ENCODE measurements at regions not wholly inside any gene's neighbourhood (a gene's known extent, or its start where the extent isn't known, plus 50 kb on each side); places are given as distances from the start of the nearest gene placed in this dataset.
A peak's percentile ranks its signal among the peaks of the same experiment; 100 is the strongest.
"Not testable (repeated sequence)": the region's sequence is repeated elsewhere in the genome, so short reads cannot be mapped to it uniquely, and the experiment has no call there.

DNA sequence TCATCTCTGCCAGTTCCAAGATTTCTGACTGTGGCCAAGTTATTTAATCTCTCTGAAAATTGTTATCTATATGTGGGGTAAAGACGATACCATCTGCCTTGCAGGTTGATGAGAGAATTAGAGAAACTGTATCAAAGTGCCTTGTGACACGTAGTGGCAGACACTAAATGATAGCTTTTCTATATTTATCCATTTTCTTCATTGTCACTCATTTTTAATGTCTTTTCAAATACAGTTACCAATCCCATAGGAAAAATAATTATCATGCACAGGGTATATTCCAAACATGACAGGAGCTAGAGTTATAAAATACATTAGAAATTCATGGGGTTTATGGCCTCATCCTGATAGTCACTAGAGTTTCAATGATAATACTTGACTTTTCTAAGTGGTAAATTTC lies 95.6 kb upstream of the NOL4 start:
- TF ChIP-seq, protein P1, sequence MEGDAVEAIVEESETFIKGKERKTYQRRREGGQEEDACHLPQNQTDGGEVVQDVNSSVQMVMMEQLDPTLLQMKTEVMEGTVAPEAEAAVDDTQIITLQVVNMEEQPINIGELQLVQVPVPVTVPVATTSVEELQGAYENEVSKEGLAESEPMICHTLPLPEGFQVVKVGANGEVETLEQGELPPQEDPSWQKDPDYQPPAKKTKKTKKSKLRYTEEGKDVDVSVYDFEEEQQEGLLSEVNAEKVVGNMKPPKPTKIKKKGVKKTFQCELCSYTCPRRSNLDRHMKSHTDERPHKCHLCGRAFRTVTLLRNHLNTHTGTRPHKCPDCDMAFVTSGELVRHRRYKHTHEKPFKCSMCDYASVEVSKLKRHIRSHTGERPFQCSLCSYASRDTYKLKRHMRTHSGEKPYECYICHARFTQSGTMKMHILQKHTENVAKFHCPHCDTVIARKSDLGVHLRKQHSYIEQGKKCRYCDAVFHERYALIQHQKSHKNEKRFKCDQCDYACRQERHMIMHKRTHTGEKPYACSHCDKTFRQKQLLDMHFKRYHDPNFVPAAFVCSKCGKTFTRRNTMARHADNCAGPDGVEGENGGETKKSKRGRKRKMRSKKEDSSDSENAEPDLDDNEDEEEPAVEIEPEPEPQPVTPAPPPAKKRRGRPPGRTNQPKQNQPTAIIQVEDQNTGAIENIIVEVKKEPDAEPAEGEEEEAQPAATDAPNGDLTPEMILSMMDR (IDR thresholded peaks at IDR 0.05; ENCODE audit: insufficient read depth, low read length, poor library complexity, severe bottlenecking), result no peak
- Histone ChIP-seq H3K36me3 (ENCODE audit: control insufficient read depth, insufficient read depth, low read length) (no peaks in the 10 kb centered on the region), H3K4me3 (ENCODE audit: low read depth, low read length) (no peak overlapping the region), H3K27me3 (ENCODE audit: control insufficient read depth, insufficient read depth, low read length) (no peaks in the 10 kb centered on the region)
- DNase-seq (ENCODE audit: low read depth), result no peak

DNA sequence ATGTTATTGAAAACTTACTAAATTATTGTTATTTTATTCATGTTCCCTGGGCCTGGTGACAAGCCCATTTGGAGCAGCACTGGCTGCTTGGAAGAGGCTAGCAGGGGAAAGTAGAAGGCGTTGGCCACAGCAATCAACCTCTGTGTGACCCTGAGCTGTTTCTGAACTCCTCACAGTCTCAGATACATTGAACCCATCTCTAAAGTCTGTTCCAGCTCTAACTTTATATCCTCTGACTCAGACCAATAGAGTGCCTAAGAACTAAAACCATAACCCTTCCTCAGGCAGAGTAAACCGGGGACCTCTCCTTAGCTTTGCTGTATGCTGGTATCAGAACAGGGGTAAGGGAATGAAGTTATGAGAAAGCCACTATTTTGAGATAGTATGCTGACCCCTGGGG lies 96.4 kb upstream of the NOL4 start:
- TF ChIP-seq, protein P1 (IDR thresholded peaks at IDR 0.05; ENCODE audit: insufficient read depth, low read length, poor library complexity, severe bottlenecking), result no peak
- no peak for DNase-seq (ENCODE audit: low read depth)
- H3K27me3 ChIP-seq (ENCODE audit: control insufficient read depth, insufficient read depth, low read length), result no peaks in the 10 kb centered on the region
- H3K36me3 ChIP-seq (ENCODE audit: control insufficient read depth, insufficient read depth, low read length), result no peaks in the 10 kb centered on the region
- no peak overlapping the region for H3K4me3 ChIP-seq (ENCODE audit: low read depth, low read length)

DNA sequence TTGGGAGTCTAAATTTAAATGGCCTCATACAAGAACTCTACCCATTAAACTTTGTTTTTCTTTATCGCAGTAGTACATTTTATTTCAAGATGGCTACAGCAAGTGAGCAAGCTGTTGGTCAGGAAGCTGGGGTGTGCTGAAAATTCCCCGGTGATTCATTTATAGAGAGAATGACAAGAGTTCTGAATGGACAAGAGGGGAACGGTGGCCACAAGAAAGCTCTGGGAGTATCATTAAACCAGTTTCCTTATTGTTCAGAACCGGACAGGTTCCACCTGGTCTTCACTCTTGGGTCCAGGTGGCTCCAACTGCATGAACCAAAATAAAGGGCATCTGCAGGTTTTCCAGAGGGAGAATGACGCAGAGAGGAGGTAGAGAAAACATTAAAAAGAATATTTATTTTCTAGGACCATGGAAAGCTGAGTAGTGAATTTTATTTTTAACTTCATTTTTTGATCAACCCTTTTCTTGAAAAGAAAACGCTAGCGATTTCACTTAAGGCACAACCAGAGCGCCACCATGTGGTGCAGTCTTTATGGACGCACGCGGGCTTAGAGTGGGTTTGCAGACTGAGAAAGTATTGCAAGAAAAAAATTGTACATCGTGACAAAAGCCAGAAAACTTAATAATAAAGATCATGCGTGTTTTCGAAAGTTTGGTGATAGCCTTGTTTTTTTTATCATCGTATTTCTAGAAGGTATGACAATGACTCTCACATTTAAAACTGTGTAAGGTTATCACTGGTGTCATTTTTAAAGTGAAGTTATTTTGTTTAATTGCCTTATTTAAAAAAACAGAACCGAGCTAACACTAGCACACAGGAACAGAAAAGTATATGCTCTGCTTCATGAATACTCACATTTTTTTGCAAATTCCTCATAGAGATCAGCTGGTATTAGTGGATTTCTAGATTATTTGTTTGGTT lies 97.9 kb upstream of the NOL4 start:
- peak; percentile 14 for DNase-seq (ENCODE audit: low read depth)
- H3K27me3 ChIP-seq (ENCODE audit: control insufficient read depth, insufficient read depth, low read length), result no peaks in the 10 kb centered on the region
- TF ChIP-seq, protein P1 (IDR thresholded peaks at IDR 0.05; ENCODE audit: insufficient read depth, low read length, poor library complexity, severe bottlenecking), result peak; percentile 88
- no peak overlapping the region for H3K4me3 ChIP-seq (ENCODE audit: low read depth, low read length)
- H3K36me3 ChIP-seq (ENCODE audit: control insufficient read depth, insufficient read depth, low read length), result no peaks in the 10 kb centered on the region

DNA sequence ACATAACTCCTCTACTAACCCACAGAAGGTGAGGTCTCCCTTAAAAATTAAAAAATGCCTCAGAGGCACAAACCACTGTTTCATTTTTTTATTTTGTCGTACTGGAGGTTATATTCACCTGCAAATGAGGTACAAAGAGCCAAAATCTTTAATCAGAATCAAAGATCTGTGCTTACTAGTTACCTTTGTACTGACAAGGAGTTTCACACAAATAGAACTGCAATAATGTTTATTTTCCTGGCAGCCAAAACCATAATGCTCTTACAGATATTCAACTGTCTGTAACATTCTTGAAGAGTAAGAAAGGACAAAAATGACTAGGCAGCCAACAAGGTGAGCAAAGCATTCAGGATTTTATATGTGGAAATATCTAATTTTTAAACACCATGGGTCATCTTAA lies 105.1 kb upstream of the NOL4 start:
- no peak for DNase-seq (ENCODE audit: low read depth)
- Histone ChIP-seq H3K27me3 (ENCODE audit: control insufficient read depth, insufficient read depth, low read length) (no peaks in the 10 kb centered on the region), H3K4me3 (ENCODE audit: low read depth, low read length) (no peak overlapping the region), H3K36me3 (ENCODE audit: control insufficient read depth, insufficient read depth, low read length) (no peaks in the 10 kb centered on the region)
- TF ChIP-seq, protein P1 (IDR thresholded peaks at IDR 0.05; ENCODE audit: insufficient read depth, low read length, poor library complexity, severe bottlenecking), result no peak

DNA sequence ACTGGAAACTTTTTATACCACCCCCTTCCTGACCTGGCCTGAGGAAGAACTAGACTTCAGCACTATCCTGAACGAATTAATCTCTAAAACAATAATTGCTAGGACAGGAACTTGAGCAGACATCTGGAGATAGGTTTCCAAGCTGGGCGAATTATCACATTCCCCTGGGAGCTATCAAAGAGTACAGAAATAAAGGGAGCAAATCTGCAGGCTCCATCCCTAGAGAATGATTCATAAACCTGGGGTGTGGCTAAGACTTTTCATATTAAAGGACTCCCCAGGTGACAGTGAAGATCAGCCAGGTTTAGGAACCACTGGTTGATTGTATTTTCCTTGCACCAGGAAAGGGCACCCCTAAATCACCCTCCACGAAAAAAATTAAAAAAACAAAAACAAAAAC lies 105.6 kb upstream of the NOL4 start:
- Histone ChIP-seq H3K27me3 (ENCODE audit: control insufficient read depth, insufficient read depth, low read length) (no peaks in the 10 kb centered on the region), H3K4me3 (ENCODE audit: low read depth, low read length) (no peak overlapping the region), H3K36me3 (ENCODE audit: control insufficient read depth, insufficient read depth, low read length) (no peaks in the 10 kb centered on the region)
- TF ChIP-seq, protein P1 (IDR thresholded peaks at IDR 0.05; ENCODE audit: insufficient read depth, low read length, poor library complexity, severe bottlenecking), result no peak
- DNase-seq (ENCODE audit: low read depth), result no peak

DNA sequence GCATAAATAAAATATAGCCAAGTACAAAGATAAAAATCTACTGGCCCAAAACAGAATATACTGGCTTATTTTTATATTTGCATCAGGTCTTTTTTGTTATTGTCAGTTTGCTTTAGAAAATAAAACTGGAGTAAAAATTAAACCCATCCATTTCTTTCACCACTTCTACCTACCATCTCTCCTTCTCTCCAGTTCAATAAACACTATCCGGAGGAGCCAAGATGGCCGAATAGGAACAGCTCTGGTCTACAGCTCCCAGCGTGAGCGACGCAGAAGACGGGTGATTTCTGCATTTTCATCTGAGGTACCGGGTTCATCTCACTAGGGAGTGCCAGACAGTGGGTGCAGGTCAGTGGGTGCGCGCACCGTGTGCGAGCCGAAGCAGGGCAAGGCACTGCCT lies 106.2 kb upstream of the NOL4 start:
- DNase-seq (ENCODE audit: low read depth); H3K4me3 ChIP-seq (ENCODE audit: low read depth, low read length); H3K36me3 ChIP-seq (ENCODE audit: control insufficient read depth, insufficient read depth, low read length); H3K27me3 ChIP-seq (ENCODE audit: control insufficient read depth, insufficient read depth, low read length): not testable (repeated sequence)

DNA sequence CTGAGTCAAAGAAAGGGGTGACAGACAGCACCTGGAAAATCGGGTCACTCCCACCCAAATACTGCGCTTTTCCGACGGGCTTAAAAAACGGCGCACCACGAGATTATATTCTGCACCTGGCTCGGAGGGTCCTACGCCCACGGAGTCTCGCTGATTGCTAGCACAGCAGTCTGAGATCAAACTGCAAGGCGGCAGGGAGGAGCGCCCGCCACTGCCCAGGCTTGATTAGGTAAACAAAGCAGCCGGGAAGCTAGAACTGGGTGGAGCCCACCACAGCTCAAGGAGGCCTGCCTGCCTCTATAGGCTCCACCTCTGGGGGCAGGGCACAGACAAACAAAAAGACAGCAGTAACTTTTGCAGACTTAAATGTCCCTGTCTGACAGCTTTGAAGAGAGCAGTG lies 106.6 kb upstream of the NOL4 start:
- not testable (repeated sequence) for DNase-seq (ENCODE audit: low read depth); H3K36me3 ChIP-seq (ENCODE audit: control insufficient read depth, insufficient read depth, low read length); H3K4me3 ChIP-seq (ENCODE audit: low read depth, low read length); H3K27me3 ChIP-seq (ENCODE audit: control insufficient read depth, insufficient read depth, low read length)

Data from kidney epithelial cell (primary cell).